PC-9 (cell line): ENCODE measurements at regions not wholly inside any gene's neighbourhood (a gene's known extent, or its start where the extent isn't known, plus 50 kb on each side); places are given as distances from the start of the nearest gene placed in this dataset.

Source experiments
- BruUV-seq: library from RNA; stranded (reverse); fragments of 400-500 nt; replicated peaks from 2 replicates; lab custom pipeline; 2021; lab: Mats Ljungman, UMichigan
- CTCF ChIA-PET: fragments of 300-600 bp; sonication (Branson Sonifier 250); formaldehyde crosslinking; loops from one replicate; lab custom pipeline; 2022; ENCODE audit warnings: antibody characterized with exemption; lab: Charles Lee
- POLR2A ChIA-PET: fragments of 300-600 bp; sonication (Branson Sonifier 250); formaldehyde crosslinking; loops from one replicate; lab custom pipeline; 2022; ENCODE audit warnings: antibody characterized with exemption; ENCODE audit not compliant: unreplicated experiment; lab: Charles Lee
- DNase-seq, 2 experiments: peaks; one replicate each; pipeline versions ENCODE4 v3.0.0 to v3.0.0-alpha.2; 2015 to 2022; ENCODE audit warnings: mixed read lengths in 1 of 2
- H2AFZ ChIP-seq: fragments of 200-600 bp; sonication (generic); 2 replicates; pipeline ENCODE4 v1.8.1; 2017; ENCODE audit warnings: antibody characterized with exemption
- H3F3A ChIP-seq: fragments of 200-600 bp; sonication (generic); 2 replicates; pipeline ENCODE4 v1.8.1; 2017; ENCODE audit warnings: antibody characterized with exemption, mild to moderate bottlenecking, low read depth; ENCODE audit not compliant: insufficient read depth
- H3K27ac ChIP-seq: fragments of 200-600 bp; sonication (generic); 2 replicates; pipeline ENCODE4 v1.6.1; 2016; ENCODE audit warnings: mixed run types
- H3K27me3 ChIP-seq: fragments of 200-600 bp; sonication (generic); 2 replicates; pipeline ENCODE4 v1.6.1; 2016; ENCODE audit warnings: low read depth, mixed run types; ENCODE audit not compliant: insufficient read depth
- H3K36me3 ChIP-seq: fragments of 200-600 bp; sonication (generic); 2 replicates; pipeline ENCODE4 v1.6.1; 2016; ENCODE audit warnings: low read depth, mixed run types
- H3K4me1 ChIP-seq: fragments of 200-600 bp; sonication (generic); replicated peaks from 2 replicates; pipeline ENCODE4 v1.6.1; 2016; ENCODE audit warnings: mixed run types; ENCODE audit not compliant: insufficient read depth
- H3K4me2 ChIP-seq: fragments of 200-600 bp; sonication (generic); 2 replicates; pipeline ENCODE4 v1.6.1; 2017; ENCODE audit warnings: mixed run types
- H3K4me3 ChIP-seq: fragments of 200-600 bp; sonication (generic); 2 replicates; pipeline ENCODE4 v1.6.1; 2016; ENCODE audit warnings: mixed run types
- H3K79me2 ChIP-seq: fragments of 200-600 bp; sonication (generic); 2 replicates; pipeline ENCODE4 v1.6.1; 2017; ENCODE audit warnings: low read depth, mixed run types
- H3K9me2 ChIP-seq: fragments of 200-600 bp; sonication (generic); 2 replicates; pipeline ENCODE4 v1.8.1; 2017; ENCODE audit warnings: mild to moderate bottlenecking; ENCODE audit not compliant: insufficient read depth
- H3K9me3 ChIP-seq: fragments of 200-600 bp; sonication (generic); 2 replicates; pipeline ENCODE4 v1.8.1; 2016; ENCODE audit warnings: low read depth; ENCODE audit not compliant: insufficient read depth
- H4K20me1 ChIP-seq: fragments of 200-600 bp; sonication (generic); 2 replicates; pipeline ENCODE4 v1.8.1; 2017; ENCODE audit not compliant: insufficient read depth
- CTCF ChIP-seq: fragments of 200-600 bp; sonication (generic); conservative IDR thresholded peaks from 2 replicates; pipeline ENCODE4 v1.6.1; 2017; ENCODE audit warnings: mixed run types, antibody characterized with exemption, mild to moderate bottlenecking, moderate library complexity
- EZH2 ChIP-seq: fragments of 200-600 bp; sonication (generic); IDR thresholded peaks from 2 replicates; pipeline ENCODE4 v1.8.0; 2017; ENCODE audit warnings: antibody characterized with exemption, low read depth
- intact Hi-C: fragments of 100-400 bp; cut with micrococcal nuclease; formaldehyde crosslinking; loops from one replicate; pipeline ENCODE4 v1.10.0; 2022; ENCODE audit not compliant: unreplicated experiment

GRCh38 chr10:62578301-62578700, 204.1 kb downstream of the ZNF365 start:
- POLR2A ChIA-PET = no interaction called here
- no peak for DNase-seq
- Histone ChIP-seq H3F3A (no peaks in the 10 kb centered on the region), H3K9me2 (no peaks in the 10 kb centered on the region; the same call in 1 of the 2 replicates), H3K36me3 (no peaks in the 10 kb centered on the region), H3K27ac (no peak overlapping the region), H3K4me1 (no peaks in the 10 kb centered on the region), H3K4me2 (no peak overlapping the region), H3K79me2 (no peaks in the 10 kb centered on the region), H3K4me3 (no peak overlapping the region), H4K20me1 (no peaks in the 10 kb centered on the region), H3K9me3 (no peaks in the 10 kb centered on the region), H3K27me3 (peaks cover 2% of the 10 kb centered on the region; the same call in 1 of the 2 replicates), H2AFZ (no peak overlapping the region)
- TF ChIP-seq CTCF (no peak), EZH2 (no peak)
- intact Hi-C loops = no loop called here
- CTCF ChIA-PET = no interaction called here
- BruUV-seq = no TSS peak

- H3K36me3 ChIP-seq = no peaks in the 10 kb centered on the region
- CTCF ChIA-PET = no interaction called here
- DNase-seq = no peak
- peaks cover 3% of the 10 kb centered on the region; the same call in 1 of the 2 replicates for H3K9me2 ChIP-seq
- H3K9me3 ChIP-seq = no peaks in the 10 kb centered on the region
- H3F3A ChIP-seq = no peaks in the 10 kb centered on the region
- POLR2A ChIA-PET = no interaction called here
- TF ChIP-seq EZH2 (no peak), CTCF (no peak)
- no peaks in the 10 kb centered on the region for H3K4me1 ChIP-seq
- no peaks in the 10 kb centered on the region for H3K79me2 ChIP-seq
- no peaks in the 10 kb centered on the region for H4K20me1 ChIP-seq
- intact Hi-C loops = no loop called here
- H2AFZ ChIP-seq = no peak overlapping the region
- no peak overlapping the region for H3K4me2 ChIP-seq
- peaks cover 2% of the 10 kb centered on the region; the same call in 1 of the 2 replicates for H3K27me3 ChIP-seq
- no TSS peak for BruUV-seq
- H3K4me3 ChIP-seq = no peak overlapping the region
- no peak overlapping the region for H3K27ac ChIP-seq
Observed at GRCh38 chr10:62578916-62579315, 204.7 kb downstream of the ZNF365 start.

GRCh38 chr10:62580396-62580795, 206.2 kb downstream of the ZNF365 start:
- CTCF ChIA-PET = no interaction called here
- POLR2A ChIA-PET = no interaction called here
- H3F3A ChIP-seq = no peaks in the 10 kb centered on the region
- TF ChIP-seq EZH2 (no peak), CTCF (no peak)
- no peak overlapping the region for H2AFZ ChIP-seq
- H3K4me1 ChIP-seq = no peaks in the 10 kb centered on the region
- no peaks in the 10 kb centered on the region for H3K9me3 ChIP-seq
- H3K27ac ChIP-seq = no peak overlapping the region
- no peak overlapping the region for H3K4me2 ChIP-seq
- no peaks in the 10 kb centered on the region for H4K20me1 ChIP-seq
- DNase-seq = no peak
- no peak overlapping the region for H3K4me3 ChIP-seq
- H3K9me2 ChIP-seq = peaks cover 3% of the 10 kb centered on the region; the same call in 1 of the 2 replicates
- BruUV-seq = no TSS peak
- H3K27me3 ChIP-seq = no peaks in the 10 kb centered on the region
- no peaks in the 10 kb centered on the region for H3K79me2 ChIP-seq
- intact Hi-C loops = loop anchor here (10.0 kb wide), 1 partner anchor 146 kb away; no protein-coding TSS in a partner anchor
- no peaks in the 10 kb centered on the region for H3K36me3 ChIP-seq
